Upper lobe of right lung (tissue), 1 donor: ENCODE measurements at regions not wholly inside any gene's neighbourhood (a gene's known extent, or its start where the extent isn't known, plus 50 kb on each side); places are given as distances from the start of the nearest gene placed in this dataset.
A peak's percentile ranks its signal among the peaks of the same experiment; 100 is the strongest.

Experiments
- ATAC-seq: fragments of 200-7000 bp; cut with Tn5 transposase; one replicate; pipeline ENCODE4 v1.9.1; 2020; ENCODE audit warnings: mild to moderate bottlenecking, moderate library complexity
- DNase-seq: peaks from one replicate; pipeline ENCODE4 v3.0.0-alpha.2; 2020
- H3K27ac ChIP-seq: fragments of 200-600 bp; one replicate; pipeline ENCODE4 v1.8.0; 2022
- H3K27me3 ChIP-seq: fragments of 200-600 bp; one replicate; pipeline ENCODE4 v1.8.0; 2022; ENCODE audit warnings: mild to moderate bottlenecking
- H3K36me3 ChIP-seq: fragments of 200-600 bp; one replicate; pipeline ENCODE4 v1.8.0; 2022
- H3K4me1 ChIP-seq: fragments of 200-600 bp; one replicate; pipeline ENCODE4 v1.8.0; 2022
- H3K4me3 ChIP-seq: fragments of 200-600 bp; one replicate; pipeline ENCODE4 v1.8.0; 2022; ENCODE audit warnings: mild to moderate bottlenecking
- H3K9me3 ChIP-seq: fragments of 200-600 bp; one replicate; pipeline ENCODE4 v1.8.0; 2022
- intact Hi-C: fragments of 100-400 bp; cut with DNase I; formaldehyde crosslinking; loops from one replicate; pipeline ENCODE4 v1.11.0; 2022
- TF ChIP-seq, protein P1 (sequence below): fragments of 200-600 bp; IDR thresholded peaks from one replicate; pipeline ENCODE4 v1.8.0; 2022; ENCODE audit warnings: antibody characterized with exemption
- donor health status: DM: no; HTN: yes; CAD: no; lungs with severe emphysema.

DNA sequence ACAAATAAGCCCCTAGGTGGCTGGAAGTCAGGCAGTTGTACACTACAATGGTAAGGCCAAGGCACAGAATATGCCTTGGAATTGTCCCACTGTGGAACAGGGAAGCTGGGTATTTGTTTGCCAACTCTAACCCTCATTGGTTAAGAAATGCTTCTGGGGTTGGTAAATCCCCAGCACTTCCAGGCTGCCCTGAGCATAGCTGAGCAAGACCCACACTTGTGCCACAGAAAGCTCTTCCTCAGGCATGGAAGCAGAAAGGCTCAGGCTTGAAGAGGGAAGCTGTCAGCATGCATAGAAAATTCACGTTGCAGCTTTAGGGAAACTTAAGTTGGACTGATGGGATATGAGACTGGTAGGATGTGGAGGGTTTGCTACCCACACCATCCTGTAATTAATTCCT is 86.9 kb upstream of the PLCL2 start:
- no peak for ATAC-seq
- Histone ChIP-seq H3K36me3 (no peaks in the 10 kb centered on the region), H3K27ac (no peak overlapping the region), H3K4me1 (peaks cover 8% of the 10 kb centered on the region), H3K4me3 (no peak overlapping the region), H3K9me3 (no peaks in the 10 kb centered on the region), H3K27me3 (no peaks in the 10 kb centered on the region)
- DNase-seq = no peak
- intact Hi-C loops = no loop called here
- TF ChIP-seq, protein P1, sequence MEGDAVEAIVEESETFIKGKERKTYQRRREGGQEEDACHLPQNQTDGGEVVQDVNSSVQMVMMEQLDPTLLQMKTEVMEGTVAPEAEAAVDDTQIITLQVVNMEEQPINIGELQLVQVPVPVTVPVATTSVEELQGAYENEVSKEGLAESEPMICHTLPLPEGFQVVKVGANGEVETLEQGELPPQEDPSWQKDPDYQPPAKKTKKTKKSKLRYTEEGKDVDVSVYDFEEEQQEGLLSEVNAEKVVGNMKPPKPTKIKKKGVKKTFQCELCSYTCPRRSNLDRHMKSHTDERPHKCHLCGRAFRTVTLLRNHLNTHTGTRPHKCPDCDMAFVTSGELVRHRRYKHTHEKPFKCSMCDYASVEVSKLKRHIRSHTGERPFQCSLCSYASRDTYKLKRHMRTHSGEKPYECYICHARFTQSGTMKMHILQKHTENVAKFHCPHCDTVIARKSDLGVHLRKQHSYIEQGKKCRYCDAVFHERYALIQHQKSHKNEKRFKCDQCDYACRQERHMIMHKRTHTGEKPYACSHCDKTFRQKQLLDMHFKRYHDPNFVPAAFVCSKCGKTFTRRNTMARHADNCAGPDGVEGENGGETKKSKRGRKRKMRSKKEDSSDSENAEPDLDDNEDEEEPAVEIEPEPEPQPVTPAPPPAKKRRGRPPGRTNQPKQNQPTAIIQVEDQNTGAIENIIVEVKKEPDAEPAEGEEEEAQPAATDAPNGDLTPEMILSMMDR = no peak

DNA sequence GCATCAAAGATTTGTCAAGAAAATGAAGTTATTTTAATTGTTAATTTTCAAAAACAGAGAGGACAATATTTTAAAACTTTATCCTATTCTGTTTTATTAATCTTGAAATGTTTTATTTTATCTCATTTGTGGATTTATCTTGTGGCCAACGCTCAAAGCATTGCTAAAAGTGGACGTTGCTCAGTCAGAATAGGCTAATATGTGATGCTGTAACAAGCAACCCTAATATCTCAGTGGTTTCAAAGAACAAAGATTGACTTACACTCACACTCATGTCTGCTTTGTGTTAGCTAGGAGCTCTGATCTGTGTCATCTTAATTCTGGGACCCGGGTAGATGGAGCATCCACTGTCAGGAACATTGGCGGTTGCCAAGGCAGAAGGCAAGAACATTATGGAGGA is 86.0 kb upstream of the PLCL2 start:
- TF ChIP-seq, protein P1 = no peak
- H3K27me3 ChIP-seq = no peaks in the 10 kb centered on the region
- no peaks in the 10 kb centered on the region for H3K9me3 ChIP-seq
- ATAC-seq (no peak), DNase-seq (no peak)
- no peaks in the 10 kb centered on the region for H3K36me3 ChIP-seq
- H3K27ac ChIP-seq = no peak overlapping the region
- intact Hi-C loops = no loop called here
- peaks cover 8% of the 10 kb centered on the region for H3K4me1 ChIP-seq
- H3K4me3 ChIP-seq = no peak overlapping the region

- TF ChIP-seq, protein P1 = no peak
- no peak for DNase-seq
Observed at GRCh38 chr3:16800361-16800760, 84.4 kb upstream of the PLCL2 start.

GRCh38 chr3:16801223-16801622 is 83.5 kb upstream of the PLCL2 start:
- TF ChIP-seq, protein P1 = no peak
- DNase-seq (no peak), ATAC-seq (peak; percentile 82)
- Histone ChIP-seq H3K4me1 (peaks cover 8% of the 10 kb centered on the region), H3K4me3 (no peak overlapping the region), H3K27ac (no peak overlapping the region), H3K27me3 (no peaks in the 10 kb centered on the region), H3K36me3 (no peaks in the 10 kb centered on the region), H3K9me3 (no peaks in the 10 kb centered on the region)
- intact Hi-C loops = no loop called here

More at GRCh38 chr3:16800361-16800760, 84.4 kb upstream of the PLCL2 start:
- Histone ChIP-seq H3K9me3 (no peaks in the 10 kb centered on the region), H3K27ac (no peak overlapping the region), H3K4me1 (peaks cover 8% of the 10 kb centered on the region), H3K36me3 (no peaks in the 10 kb centered on the region), H3K4me3 (no peak overlapping the region), H3K27me3 (no peaks in the 10 kb centered on the region)
- no peak for ATAC-seq
- intact Hi-C loops = no loop called here

DNA sequence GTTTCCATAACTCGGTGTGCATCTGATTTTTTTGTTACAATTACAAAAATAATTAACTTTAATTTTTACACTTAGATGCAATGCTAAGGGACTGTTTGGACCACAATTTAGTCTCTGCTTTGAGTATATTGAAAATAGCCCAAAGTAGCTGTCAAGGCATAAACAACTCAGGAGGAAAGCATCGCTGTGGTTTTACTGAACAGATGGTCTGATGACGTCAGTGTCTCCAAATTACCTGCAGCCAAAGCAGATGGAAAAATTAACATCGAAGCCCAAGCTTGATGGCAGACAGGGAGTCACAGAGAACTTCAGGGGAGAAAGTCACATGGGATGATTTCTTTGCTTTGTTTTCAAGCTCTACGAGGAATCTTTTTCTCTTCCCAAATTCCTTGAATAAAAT is 83.1 kb upstream of the PLCL2 start:
- Histone ChIP-seq H3K36me3 (no peaks in the 10 kb centered on the region), H3K4me1 (peaks cover 8% of the 10 kb centered on the region), H3K27ac (no peak overlapping the region), H3K27me3 (no peaks in the 10 kb centered on the region), H3K4me3 (no peak overlapping the region), H3K9me3 (no peaks in the 10 kb centered on the region)
- TF ChIP-seq, protein P1 = no peak
- ATAC-seq (no peak), DNase-seq (no peak)
- intact Hi-C loops = no loop called here

- TF ChIP-seq, protein P1 = no peak
- intact Hi-C loops = no loop called here
- Histone ChIP-seq H3K4me1 (peaks cover 8% of the 10 kb centered on the region), H3K9me3 (no peaks in the 10 kb centered on the region), H3K4me3 (no peak overlapping the region), H3K27me3 (no peaks in the 10 kb centered on the region), H3K36me3 (no peaks in the 10 kb centered on the region), H3K27ac (no peak overlapping the region)
- ATAC-seq (peak; percentile 45), DNase-seq (no peak)
Observed at GRCh38 chr3:16802389-16802788, 82.4 kb upstream of the PLCL2 start.
